Parathyroid adenoma (tissue), 2 donors: ENCODE measurements at regions not wholly inside any gene's neighbourhood (a gene's known extent, or its start where the extent isn't known, plus 50 kb on each side); places are given as distances from the start of the nearest gene placed in this dataset.

ENCODE experiments used
- H2AFZ ChIP-seq: fragments of 300-600 bp; sonication (generic); one replicate; pipeline ENCODE4 v1.7.0; 2017; ENCODE audit warnings: antibody characterized with exemption, mild to moderate bottlenecking
- H3K27ac ChIP-seq: fragments of 300-600 bp; sonication (generic); one replicate; pipeline ENCODE4 v1.7.0; 2017
- H3K27me3 ChIP-seq: fragments of 300-600 bp; sonication (generic); one replicate; pipeline ENCODE4 v1.7.0; 2017; ENCODE audit warnings: low read length; ENCODE audit not compliant: control insufficient read depth, insufficient read depth
- H3K36me3 ChIP-seq: fragments of 300-600 bp; sonication (generic); one replicate; pipeline ENCODE4 v1.7.0; 2017; ENCODE audit warnings: low read length; ENCODE audit not compliant: control insufficient read depth, insufficient read depth
- H3K4me1 ChIP-seq: fragments of 300-600 bp; sonication (generic); one replicate; pipeline ENCODE4 v1.7.0; 2017; ENCODE audit warnings: control low read depth
- H3K4me2 ChIP-seq: fragments of 300-600 bp; sonication (generic); one replicate; pipeline ENCODE4 v1.7.0; 2017; ENCODE audit warnings: low read length
- H3K4me3 ChIP-seq: fragments of 300-600 bp; sonication (generic); one replicate; pipeline ENCODE4 v1.7.0; 2017; ENCODE audit warnings: low read depth, low read length
- H3K79me2 ChIP-seq: fragments of 300-600 bp; sonication (generic); one replicate; pipeline ENCODE4 v1.7.0; 2017; ENCODE audit warnings: control low read depth
- H3K9ac ChIP-seq: fragments of 300-600 bp; sonication (generic); one replicate; pipeline ENCODE4 v1.7.0; 2017; ENCODE audit warnings: mild to moderate bottlenecking
- H3K9me3 ChIP-seq: fragments of 300-600 bp; sonication (generic); one replicate; pipeline ENCODE4 v1.7.0; 2017; ENCODE audit warnings: low read length; ENCODE audit not compliant: control insufficient read depth
- TF ChIP-seq, protein P1 (sequence below): fragments of 300-600 bp; sonication (generic); IDR thresholded peaks from one replicate; pipeline ENCODE4 v1.7.0; 2017; ENCODE audit warnings: antibody characterized with exemption, mild to moderate bottlenecking
- donor health status: primary hyperparathyroidism.

GRCh38 chr5:61677220-61677619 lies 345.2 kb downstream of the ZSWIM6 start:
- Histone ChIP-seq H3K9me3 (no peaks in the 10 kb centered on the region), H3K27ac (no peak overlapping the region), H3K4me3 (no peak overlapping the region), H3K36me3 (no peaks in the 10 kb centered on the region), H3K4me1 (no peaks in the 10 kb centered on the region), H3K27me3 (no peaks in the 10 kb centered on the region), H3K79me2 (no peaks in the 10 kb centered on the region), H2AFZ (no peak overlapping the region), H3K4me2 (no peak overlapping the region), H3K9ac (no peak overlapping the region)
- TF ChIP-seq, protein P1, sequence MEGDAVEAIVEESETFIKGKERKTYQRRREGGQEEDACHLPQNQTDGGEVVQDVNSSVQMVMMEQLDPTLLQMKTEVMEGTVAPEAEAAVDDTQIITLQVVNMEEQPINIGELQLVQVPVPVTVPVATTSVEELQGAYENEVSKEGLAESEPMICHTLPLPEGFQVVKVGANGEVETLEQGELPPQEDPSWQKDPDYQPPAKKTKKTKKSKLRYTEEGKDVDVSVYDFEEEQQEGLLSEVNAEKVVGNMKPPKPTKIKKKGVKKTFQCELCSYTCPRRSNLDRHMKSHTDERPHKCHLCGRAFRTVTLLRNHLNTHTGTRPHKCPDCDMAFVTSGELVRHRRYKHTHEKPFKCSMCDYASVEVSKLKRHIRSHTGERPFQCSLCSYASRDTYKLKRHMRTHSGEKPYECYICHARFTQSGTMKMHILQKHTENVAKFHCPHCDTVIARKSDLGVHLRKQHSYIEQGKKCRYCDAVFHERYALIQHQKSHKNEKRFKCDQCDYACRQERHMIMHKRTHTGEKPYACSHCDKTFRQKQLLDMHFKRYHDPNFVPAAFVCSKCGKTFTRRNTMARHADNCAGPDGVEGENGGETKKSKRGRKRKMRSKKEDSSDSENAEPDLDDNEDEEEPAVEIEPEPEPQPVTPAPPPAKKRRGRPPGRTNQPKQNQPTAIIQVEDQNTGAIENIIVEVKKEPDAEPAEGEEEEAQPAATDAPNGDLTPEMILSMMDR = no peak

- Histone ChIP-seq H3K4me3 (no peak overlapping the region), H3K9ac (no peak overlapping the region), H3K27me3 (no peaks in the 10 kb centered on the region), H3K36me3 (no peaks in the 10 kb centered on the region), H3K79me2 (no peaks in the 10 kb centered on the region), H3K4me2 (no peak overlapping the region), H3K27ac (no peak overlapping the region), H3K4me1 (no peaks in the 10 kb centered on the region), H3K9me3 (no peaks in the 10 kb centered on the region), H2AFZ (no peak overlapping the region)
- TF ChIP-seq, protein P1 = no peak
Measured at GRCh38 chr5:61678966-61679365, 346.9 kb downstream of the ZSWIM6 start.

- no peak overlapping the region for H2AFZ ChIP-seq
- TF ChIP-seq, protein P1 = no peak
Measured at GRCh38 chr5:61679562-61679961, 347.5 kb downstream of the ZSWIM6 start.

GRCh38 chr5:61680247-61680646 lies 348.2 kb downstream of the ZSWIM6 start:
- no peaks in the 10 kb centered on the region for H3K79me2 ChIP-seq
- H3K4me1 ChIP-seq = no peaks in the 10 kb centered on the region
- no peak overlapping the region for H3K9ac ChIP-seq
- no peak overlapping the region for H3K27ac ChIP-seq
- TF ChIP-seq, protein P1 = no peak
- no peaks in the 10 kb centered on the region for H3K9me3 ChIP-seq
- H2AFZ ChIP-seq = no peak overlapping the region
- no peak overlapping the region for H3K4me2 ChIP-seq
- no peaks in the 10 kb centered on the region for H3K27me3 ChIP-seq
- H3K36me3 ChIP-seq = no peaks in the 10 kb centered on the region
- no peak overlapping the region for H3K4me3 ChIP-seq

More at GRCh38 chr5:61679562-61679961, 347.5 kb downstream of the ZSWIM6 start:
- Histone ChIP-seq H3K4me3 (no peak overlapping the region), H3K4me1 (no peaks in the 10 kb centered on the region), H3K79me2 (no peaks in the 10 kb centered on the region), H3K9ac (no peak overlapping the region), H3K36me3 (no peaks in the 10 kb centered on the region), H3K27me3 (no peaks in the 10 kb centered on the region), H3K9me3 (no peaks in the 10 kb centered on the region), H3K27ac (no peak overlapping the region), H3K4me2 (no peak overlapping the region)

GRCh38 chr5:61683148-61683547 lies 351.1 kb downstream of the ZSWIM6 start:
- no peak overlapping the region for H3K4me2 ChIP-seq
- TF ChIP-seq, protein P1 = no peak

More at GRCh38 chr5:61683148-61683547, 351.1 kb downstream of the ZSWIM6 start:
- no peaks in the 10 kb centered on the region for H3K36me3 ChIP-seq
- H2AFZ ChIP-seq = no peak overlapping the region
- H3K9ac ChIP-seq = no peak overlapping the region
- H3K9me3 ChIP-seq = no peaks in the 10 kb centered on the region
- H3K27ac ChIP-seq = no peak overlapping the region
- H3K4me1 ChIP-seq = no peaks in the 10 kb centered on the region
- no peaks in the 10 kb centered on the region for H3K79me2 ChIP-seq
- H3K27me3 ChIP-seq = no peaks in the 10 kb centered on the region
- no peak overlapping the region for H3K4me3 ChIP-seq
